ENCODE measurements at regions not wholly inside any gene's neighbourhood (a gene's known extent, or its start where the extent isn't known, plus 50 kb on each side); places are given as distances from the start of the nearest gene placed in this dataset.

GRCh38 chr2:120920454-120921148 lies 184.9 kb downstream of the GLI2 start:
- DNase-seq = no peak

- DNase-seq = no peak
Measured at GRCh38 chr2:120921457-120921856, 185.8 kb downstream of the GLI2 start.

GRCh38 chr2:120922571-120923332 lies 187.1 kb downstream of the GLI2 start:
- DNase-seq = no peak

DNA sequence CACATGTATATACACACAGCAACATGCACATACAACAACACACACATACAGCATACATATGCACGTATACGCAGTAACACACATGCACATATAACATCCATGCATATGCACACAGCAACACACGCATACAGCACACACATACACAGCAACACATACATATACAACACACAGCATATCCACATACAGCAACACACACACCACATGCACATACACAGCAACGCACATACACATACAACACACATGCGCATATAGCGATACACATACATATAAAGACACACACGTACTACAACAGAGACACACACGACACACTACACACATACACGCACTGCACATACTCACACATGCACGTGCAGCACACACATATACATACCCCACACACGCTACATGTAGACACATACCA lies 187.8 kb downstream of the GLI2 start:
- no peak for DNase-seq

DNA sequence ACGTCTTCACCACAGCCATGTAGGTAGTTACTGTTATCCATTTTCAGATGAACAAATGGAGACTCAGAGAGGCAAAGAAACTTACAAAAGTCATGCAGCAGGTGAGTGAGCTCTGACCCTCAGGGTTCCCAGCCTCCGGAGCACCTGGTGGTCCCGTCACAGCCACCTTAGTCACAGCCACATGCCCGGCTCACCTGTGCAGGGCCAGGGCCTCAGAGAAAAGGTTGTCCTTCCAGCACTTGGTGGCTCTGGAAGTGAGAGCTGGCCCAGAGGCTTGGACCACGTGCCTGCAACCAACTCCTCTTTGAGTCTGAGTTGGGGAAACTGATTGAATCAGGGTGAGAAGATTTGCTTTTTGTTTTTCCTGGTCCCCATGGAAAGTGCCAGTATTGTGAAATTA lies 189.3 kb downstream of the GLI2 start:
- no peak for DNase-seq

GRCh38 chr2:120926463-120927264 lies 191.0 kb downstream of the GLI2 start:
- no peak for DNase-seq

- no peak for DNase-seq
Measured at GRCh38 chr2:120927265-120927628, 191.6 kb downstream of the GLI2 start.

DNA sequence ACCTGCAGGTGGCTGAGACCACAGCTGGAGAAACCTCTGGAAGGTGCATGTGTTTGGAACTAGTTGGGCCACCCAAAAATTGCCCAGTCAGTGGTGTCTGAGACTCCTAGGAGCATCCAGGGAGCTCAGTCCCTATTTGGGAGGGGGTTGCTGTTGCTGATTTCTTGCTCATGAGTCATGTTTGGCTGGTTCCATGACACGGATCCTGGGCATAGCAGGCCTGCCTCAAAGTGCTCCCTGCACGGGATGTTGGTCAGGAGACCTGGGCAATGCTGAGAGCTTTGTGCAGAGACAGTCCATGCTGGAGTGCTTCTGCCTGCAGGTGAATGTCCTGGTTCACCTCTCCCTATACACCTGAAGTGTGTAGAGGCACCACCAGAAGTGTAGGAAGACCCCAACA lies 194.2 kb downstream of the GLI2 start:
- DNase-seq = no peak

- DNase-seq = no peak
Measured at GRCh38 chr2:120930236-120930635, 194.6 kb downstream of the GLI2 start.

DNA sequence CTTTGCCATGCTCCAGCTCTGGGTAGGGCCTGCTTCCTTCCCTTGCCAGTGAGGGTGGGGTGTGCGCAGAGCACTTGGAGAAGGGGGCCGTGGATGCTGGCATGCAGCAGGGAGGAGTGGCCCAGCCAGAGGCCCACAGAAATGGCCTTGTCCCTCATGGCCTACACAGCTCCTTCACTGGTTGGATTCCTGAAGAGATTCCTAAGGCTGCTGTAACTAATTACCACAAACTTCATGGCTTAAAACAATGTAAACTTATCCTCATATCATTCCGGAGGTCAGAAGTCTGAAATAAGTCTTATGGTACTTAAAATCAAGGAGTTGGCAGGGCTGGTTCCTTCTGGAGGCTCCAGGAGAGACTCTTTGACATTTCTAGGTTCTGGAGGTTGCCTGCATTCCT lies 195.2 kb downstream of the GLI2 start:
- DNase-seq = no peak

DNA sequence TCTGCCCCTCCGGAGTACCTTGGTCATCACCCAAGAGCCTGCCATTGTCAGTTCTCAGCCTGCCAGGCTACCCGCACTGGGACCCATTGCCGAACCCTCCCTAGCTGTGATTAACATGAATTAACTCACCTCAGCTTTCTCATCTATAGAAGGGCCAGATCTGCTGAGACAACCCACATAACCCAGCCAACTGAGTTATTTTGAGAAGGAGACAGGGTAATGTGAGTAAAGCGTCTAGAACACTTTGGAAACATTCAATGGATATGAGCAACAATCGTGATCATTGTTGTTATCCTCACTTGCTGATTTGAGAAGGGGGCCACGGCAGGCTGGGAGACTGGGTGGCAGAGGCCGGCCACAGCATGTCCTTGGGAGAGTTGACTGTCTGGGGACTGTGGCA lies 196.8 kb downstream of the GLI2 start:
- DNase-seq = no peak

GRCh38 chr2:120932881-120933280 lies 197.2 kb downstream of the GLI2 start:
- DNase-seq = no peak

DNA sequence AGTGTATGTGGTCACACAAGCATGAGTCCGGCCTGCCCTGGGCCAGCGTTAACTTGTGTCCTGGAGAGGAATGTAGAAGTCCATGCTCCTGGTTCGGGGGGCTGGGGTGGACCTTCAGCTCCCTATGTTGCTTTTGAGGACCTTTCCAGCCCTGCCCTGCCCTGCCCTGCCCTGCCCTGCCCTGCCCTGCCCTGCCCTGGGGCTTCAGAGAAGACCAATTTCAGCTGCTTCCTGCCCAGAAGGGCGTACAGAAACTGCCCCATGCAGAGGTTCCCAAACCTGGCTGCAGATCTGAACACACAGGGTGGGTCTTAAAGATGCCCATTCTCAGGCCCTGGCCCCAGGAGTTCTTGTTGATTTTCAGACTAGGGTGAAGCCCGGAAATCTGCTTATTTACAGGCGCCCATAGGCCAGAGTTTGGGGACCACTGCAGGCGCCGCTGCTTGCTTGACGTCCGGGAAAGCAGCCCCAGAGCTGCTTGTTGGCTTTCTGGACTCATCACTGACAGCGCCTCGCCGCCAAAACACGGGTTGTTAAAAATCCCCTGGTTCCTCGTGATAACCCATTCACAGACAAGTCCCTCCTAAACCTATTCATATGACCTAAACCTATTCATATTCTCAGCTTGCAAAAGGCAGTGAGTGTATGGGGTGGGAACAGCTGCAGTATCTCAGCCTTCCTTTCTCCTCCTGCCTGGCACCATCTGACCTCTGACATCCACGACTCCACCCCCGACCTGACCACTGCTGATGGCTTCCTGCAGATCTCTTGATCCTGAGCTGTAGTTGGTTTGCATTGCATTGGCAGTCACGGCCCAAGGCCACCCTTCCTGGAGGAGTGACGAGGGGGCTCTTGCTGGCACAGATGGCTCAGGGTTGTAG lies 198.3 kb downstream of the GLI2 start:
- DNase-seq = no peak

GRCh38 chr2:120934574-120935338 lies 199.1 kb downstream of the GLI2 start:
- no peak for DNase-seq

DNA sequence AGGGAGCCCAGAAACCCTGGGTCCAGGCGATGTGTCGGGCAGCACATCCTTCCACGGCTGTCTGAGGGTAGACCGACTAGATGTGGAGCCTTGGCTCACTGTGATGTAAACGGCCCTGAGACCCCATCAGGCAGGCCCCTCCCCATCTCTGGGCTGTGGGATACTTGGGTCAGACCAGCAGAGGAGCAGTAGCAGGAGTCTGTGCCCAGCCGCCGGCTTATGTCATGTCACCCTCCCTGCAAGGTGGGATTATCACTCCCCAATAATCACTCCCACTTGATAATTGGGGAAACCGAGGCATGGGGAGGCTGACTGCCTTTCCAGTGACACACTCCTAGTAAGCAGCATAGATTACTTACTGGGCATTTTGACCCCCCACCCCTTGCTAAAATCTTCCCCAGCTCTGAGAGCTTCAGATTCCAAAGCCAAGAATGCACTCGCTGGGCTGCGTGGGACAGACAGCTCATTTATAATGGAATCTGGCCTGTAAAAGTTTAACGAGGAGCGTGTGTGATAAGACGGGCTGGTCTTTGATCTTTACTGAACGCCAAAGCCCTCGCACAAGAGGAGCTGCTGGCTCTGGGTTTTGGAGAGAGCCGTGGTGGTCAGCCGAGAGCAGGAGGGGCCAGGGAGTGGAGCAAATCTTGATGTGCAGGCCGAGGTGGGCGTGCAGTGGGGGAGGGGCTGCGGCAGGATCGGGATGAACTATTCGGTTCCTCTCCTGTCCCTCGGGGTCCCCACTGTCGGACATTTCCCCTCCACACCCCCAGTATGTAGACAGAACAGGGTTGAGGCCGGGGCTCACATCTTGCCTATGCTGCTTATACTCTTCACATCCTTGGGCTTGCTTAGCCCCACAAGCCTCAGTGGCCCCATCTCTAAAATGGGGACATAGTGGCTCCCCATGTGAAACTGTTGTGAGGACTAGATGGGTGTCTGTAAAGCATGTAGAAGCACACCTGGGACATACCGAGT lies 200.0 kb downstream of the GLI2 start:
- no peak for DNase-seq

GRCh38 chr2:120936476-120937334 lies 201.0 kb downstream of the GLI2 start:
- DNase-seq = no peak

DNA sequence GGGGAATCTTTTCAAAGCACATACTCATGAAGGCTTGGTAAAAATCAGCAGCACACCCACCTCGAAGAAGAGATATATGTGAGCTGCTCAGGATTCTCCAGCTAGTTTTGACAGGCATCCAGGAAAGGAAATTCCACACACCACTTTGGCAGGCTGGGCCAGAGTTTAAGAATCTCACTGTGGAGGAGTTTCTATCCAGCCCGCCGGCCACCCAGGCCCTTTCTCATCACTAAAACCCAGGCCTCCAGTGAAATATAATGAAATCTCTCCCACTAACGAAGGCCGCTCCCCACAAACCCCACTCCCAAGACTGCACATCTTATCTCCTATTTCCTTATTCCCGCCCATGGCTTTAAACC lies 202.0 kb downstream of the GLI2 start:
- DNase-seq = no peak

DNA sequence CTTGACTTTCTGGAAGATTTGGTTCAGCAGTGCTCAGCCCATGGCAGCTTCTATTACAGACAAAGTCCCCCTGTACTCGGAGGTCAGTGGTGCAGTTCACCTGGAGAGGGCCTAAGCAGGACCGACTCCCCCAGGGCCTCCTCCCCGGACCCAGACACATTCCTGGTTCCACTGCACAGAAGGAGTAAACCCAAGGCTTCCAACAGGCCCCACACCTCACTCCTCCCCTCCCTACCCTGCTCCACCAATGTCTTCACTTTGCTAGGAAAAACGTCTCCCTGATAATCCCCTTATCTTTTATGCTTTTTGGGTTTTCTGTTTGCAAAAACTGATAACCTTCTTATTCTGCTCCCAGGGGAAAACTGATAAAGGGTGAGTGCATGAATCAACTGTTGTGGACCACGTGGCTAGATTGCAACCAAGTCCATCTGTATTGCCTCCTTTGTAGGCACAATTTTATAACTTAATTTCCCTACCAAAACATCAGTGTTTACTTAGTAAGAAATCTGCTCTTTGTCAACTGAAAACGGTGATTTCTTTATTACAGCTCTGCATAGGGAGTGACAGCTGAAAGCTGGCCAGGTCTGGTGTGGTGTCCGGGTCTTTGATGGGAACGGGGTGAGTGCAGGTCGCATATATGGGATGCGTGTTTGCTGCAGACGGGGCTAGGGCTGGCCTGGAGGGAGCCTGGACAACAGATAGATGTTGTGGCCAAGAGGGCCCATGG lies 202.5 kb downstream of the GLI2 start:
- DNase-seq = no peak

Data from activated CD4-positive, alpha-beta T cell treated with anti-CD3 and anti-CD28 coated beads, Interleukin-2, amount 50 U/mL, for 1 hour (primary cell).